Skin of body (tissue), 1 donor: ENCODE measurements at regions not wholly inside any gene's neighbourhood (a gene's known extent, or its start where the extent isn't known, plus 50 kb on each side); places are given as distances from the start of the nearest gene placed in this dataset.

Experiments
- DNase-seq: peaks from one replicate; lab custom pipeline; 2025; lab: John Stamatoyannopoulos, UW

GRCh38 chr5:2453781-2454180 is 297.7 kb downstream of the IRX2 start:
- no peak for DNase-seq

GRCh38 chr5:2451100-2451499 is 300.4 kb downstream of the IRX2 start:
- DNase-seq, result no peak

GRCh38 chr5:2442496-2443354 is 308.8 kb downstream of the IRX2 start:
- DNase-seq, result peak; percentile 22

- DNase-seq, result no peak
These were observed 309.8 kb downstream of the IRX2 start for GRCh38 chr5:2441495-2442180.

GRCh38 chr5:2439608-2440007 is 311.9 kb downstream of the IRX2 start:
- DNase-seq, result no peak

- DNase-seq, result no peak
These were observed 318.4 kb downstream of the IRX2 start for GRCh38 chr5:2433086-2433485.

- DNase-seq, result no peak
These were observed 319.2 kb downstream of the IRX2 start for GRCh38 chr5:2432076-2432920.

- DNase-seq, result no peak
These were observed 320.9 kb downstream of the IRX2 start for GRCh38 chr5:2430606-2431005.

- no peak for DNase-seq
These were observed 323.5 kb downstream of the IRX2 start for GRCh38 chr5:2427983-2428382.

GRCh38 chr5:2423634-2424033 is 327.8 kb downstream of the IRX2 start:
- DNase-seq, result no peak

- DNase-seq, result no peak
These were observed 334.2 kb downstream of the IRX2 start for GRCh38 chr5:2417301-2417700.

- DNase-seq, result no peak
These were observed 335.8 kb downstream of the IRX2 start for GRCh38 chr5:2415678-2416077.

GRCh38 chr5:2410451-2410850 is 341.0 kb downstream of the IRX2 start:
- no peak for DNase-seq

- DNase-seq, result no peak
These were observed 348.2 kb downstream of the IRX2 start for GRCh38 chr5:2403296-2403695.

GRCh38 chr5:2399804-2400203 is 351.7 kb downstream of the IRX2 start:
- no peak for DNase-seq

GRCh38 chr5:2399096-2399495 is 352.4 kb downstream of the IRX2 start:
- DNase-seq, result no peak

GRCh38 chr5:2393556-2393955 is 357.9 kb downstream of the IRX2 start:
- no peak for DNase-seq

- DNase-seq, result no peak
These were observed 359.9 kb downstream of the IRX2 start for GRCh38 chr5:2391566-2391965.

- DNase-seq, result no peak
These were observed 360.5 kb downstream of the IRX2 start for GRCh38 chr5:2391021-2391420.

- DNase-seq, result no peak
These were observed 362.9 kb downstream of the IRX2 start for GRCh38 chr5:2388571-2388970.

GRCh38 chr5:2387634-2388325 is 363.7 kb downstream of the IRX2 start:
- DNase-seq, result no peak
